H9 (cell line): ENCODE measurements at regions not wholly inside any gene's neighbourhood (a gene's known extent, or its start where the extent isn't known, plus 50 kb on each side); places are given as distances from the start of the nearest gene placed in this dataset.

ENCODE experiments used
- DNase-seq: peaks from one replicate; pipeline ENCODE4 v3.0.0-alpha.2; 2017
- H2AFZ ChIP-seq: one replicate; pipeline ENCODE4 v1.6.1; 2013; ENCODE audit warnings: mild to moderate bottlenecking, low read length, control low read depth, moderate library complexity
- H2AK5ac ChIP-seq: 2 replicates; pipeline ENCODE4 v1.6.1; 2013; ENCODE audit warnings: low read length, control low read depth, mixed read lengths; ENCODE audit not compliant: insufficient read length
- H2BK120ac ChIP-seq: one replicate; pipeline ENCODE4 v1.6.1; 2013; ENCODE audit warnings: low read depth, mild to moderate bottlenecking, low read length, control low read depth, inconsistent platforms; ENCODE audit not compliant: poor library complexity, severe bottlenecking
- H2BK12ac ChIP-seq: 2 replicates; pipeline ENCODE4 v1.6.1; 2013; ENCODE audit warnings: low read length, control low read depth, mixed read lengths, low read depth; ENCODE audit not compliant: insufficient read length
- H2BK15ac ChIP-seq: 2 replicates; pipeline ENCODE4 v1.6.1; 2013; ENCODE audit warnings: low read depth, low read length, control low read depth
- H2BK20ac ChIP-seq: one replicate; pipeline ENCODE4 v1.6.1; 2013; ENCODE audit warnings: low read depth, mild to moderate bottlenecking, low read length, control low read depth, inconsistent platforms; ENCODE audit not compliant: poor library complexity, severe bottlenecking
- H2BK5ac ChIP-seq: 2 replicates; pipeline ENCODE4 v1.6.1; 2013; ENCODE audit warnings: low read length, control low read depth, mixed read lengths; ENCODE audit not compliant: insufficient read length
- H3K14ac ChIP-seq: 2 replicates; pipeline ENCODE4 v1.6.1; 2013; ENCODE audit warnings: low read length, control low read depth; ENCODE audit not compliant: insufficient read depth
- H3K18ac ChIP-seq: 2 replicates; pipeline ENCODE4 v1.6.1; 2013; ENCODE audit warnings: low read depth, mild to moderate bottlenecking, mixed read lengths, low read length, control low read depth; ENCODE audit not compliant: insufficient read length
- H3K23ac ChIP-seq: 2 replicates; pipeline ENCODE4 v1.6.1; 2013; ENCODE audit warnings: low read length, control low read depth, mixed read lengths, low read depth; ENCODE audit not compliant: insufficient read length
- H3K23me2 ChIP-seq: 2 replicates; pipeline ENCODE4 v1.6.1; 2013; ENCODE audit warnings: low read depth, mild to moderate bottlenecking, mixed read lengths, low read length, control low read depth; ENCODE audit not compliant: insufficient read length, poor library complexity, severe bottlenecking
- H3K27ac ChIP-seq: 2 replicates; pipeline ENCODE4 v1.5.1; 2013; ENCODE audit warnings: low read length, control low read depth, mixed read lengths, low read depth; ENCODE audit not compliant: insufficient read length
- H3K27me3 ChIP-seq: 2 replicates; pipeline ENCODE4 v1.6.1; 2013; ENCODE audit warnings: low read length, control low read depth, inconsistent platforms; ENCODE audit not compliant: insufficient read depth
- H3K4ac ChIP-seq: 2 replicates; pipeline ENCODE4 v1.6.1; 2013; ENCODE audit warnings: low read depth, mild to moderate bottlenecking, control low read depth, inconsistent platforms, low read length, moderate library complexity
- H3K4me1 ChIP-seq: 2 replicates; pipeline ENCODE4 v1.6.1; 2013; ENCODE audit warnings: low read length, control low read depth, inconsistent platforms; ENCODE audit not compliant: insufficient read depth
- H3K4me2 ChIP-seq: 2 replicates; pipeline ENCODE4 v1.6.1; 2013; ENCODE audit warnings: low read length, control low read depth, mixed read lengths; ENCODE audit not compliant: insufficient read length, insufficient read depth
- H3K56ac ChIP-seq: 2 replicates; pipeline ENCODE4 v1.6.1; 2013; ENCODE audit warnings: low read depth, mild to moderate bottlenecking, mixed read lengths, low read length, control low read depth; ENCODE audit not compliant: insufficient read length
- H3K79me1 ChIP-seq: 2 replicates; pipeline ENCODE4 v1.6.1; 2013; ENCODE audit warnings: low read depth, mild to moderate bottlenecking, moderate library complexity, low read length, control low read depth, inconsistent platforms; ENCODE audit not compliant: insufficient read depth, poor library complexity, severe bottlenecking
- H3K79me2 ChIP-seq: 2 replicates; pipeline ENCODE4 v1.6.1; 2013; ENCODE audit warnings: low read length, control low read depth, inconsistent platforms; ENCODE audit not compliant: insufficient read depth
- H3K9ac ChIP-seq: 2 replicates; pipeline ENCODE4 v1.6.1; 2013; ENCODE audit warnings: low read length, control low read depth, mixed read lengths; ENCODE audit not compliant: insufficient read length; ENCODE audit errors: extremely low read depth
- H3K9me3 ChIP-seq: one replicate; pipeline ENCODE4 v1.6.1; 2013; ENCODE audit warnings: low read depth, low read length, inconsistent platforms; ENCODE audit not compliant: control insufficient read depth
- H3T11ph ChIP-seq: one replicate; pipeline ENCODE4 v1.6.1; 2013; ENCODE audit warnings: mild to moderate bottlenecking, low read length, control low read depth, inconsistent platforms
- H4K20me1 ChIP-seq: one replicate; pipeline ENCODE4 v1.6.1; 2013; ENCODE audit not compliant: control insufficient read depth, insufficient read length, insufficient read depth
- H4K5ac ChIP-seq: 2 replicates; pipeline ENCODE4 v1.6.1; 2013; ENCODE audit warnings: low read depth, mild to moderate bottlenecking, mixed read lengths, low read length, control low read depth; ENCODE audit not compliant: insufficient read length
- H4K8ac ChIP-seq: replicated peaks from 2 replicates; pipeline ENCODE4 v1.6.1; 2013; ENCODE audit warnings: low read length, control low read depth, mixed read lengths, low read depth; ENCODE audit not compliant: insufficient read length
- H4K91ac ChIP-seq: 2 replicates; pipeline ENCODE4 v1.6.1; 2013; ENCODE audit warnings: low read depth, mild to moderate bottlenecking, moderate library complexity, mixed read lengths, low read length, control low read depth; ENCODE audit not compliant: insufficient read length
- H3K27ac Mint-ChIP-seq, 3 experiments: 2 replicates in 2 of 3; 3 replicates in 1 of 3; pipeline ENCODE4 v1.8.0; 2020 to 2021; ENCODE audit warnings: mixed read lengths in 3 of 3, mild to moderate bottlenecking in 1 of 3, moderate library complexity in 1 of 3
- H3K27me3 Mint-ChIP-seq: 2 replicates; pipeline ENCODE4 v1.8.0; 2021; ENCODE audit warnings: low read depth, mild to moderate bottlenecking, moderate library complexity, mixed read lengths
- H3K36me3 Mint-ChIP-seq, 3 experiments: 2 replicates in 2 of 3; 3 replicates in 1 of 3; pipeline ENCODE4 v1.8.0; 2020 to 2021; ENCODE audit warnings: low read depth in 3 of 3, mixed read lengths in 3 of 3; ENCODE audit not compliant: insufficient read depth in 1 of 3
- H3K4me1 Mint-ChIP-seq, 2 experiments: 2 replicates each; pipeline ENCODE4 v1.8.0; 2020; ENCODE audit warnings: mixed read lengths in 2 of 2
- H3K4me3 Mint-ChIP-seq, 2 experiments: 2 replicates in 1 of 2; 3 replicates in 1 of 2; pipeline ENCODE4 v1.8.0; 2020 to 2021; ENCODE audit warnings: mild to moderate bottlenecking in 2 of 2, mixed read lengths in 2 of 2, moderate library complexity in 1 of 2
- H3K9me3 Mint-ChIP-seq, 2 experiments: 2 replicates in 1 of 2; 3 replicates in 1 of 2; pipeline ENCODE4 v1.8.0; 2020; ENCODE audit warnings: mild to moderate bottlenecking in 2 of 2, mixed read lengths in 2 of 2, moderate library complexity in 1 of 2
- WGBS: extraction: QIAGEN DNeasy Blood & Tissue Kit; methylation state at CpG from one replicate; pipeline ENCODE4 v1.1.7; 2013; ENCODE audit warnings: missing lambda C conversion rate, low lambda C conversion rate, mixed read lengths; ENCODE audit not compliant: insufficient read length; ENCODE audit errors: extremely low coverage; 5-methylcytosine and 5-hydroxymethylcytosine counted together
- TF ChIP-seq, protein P1 (sequence below): fragments of 200-600 bp; sonication (generic); conservative IDR thresholded peaks from 3 replicates; pipeline ENCODE4 v1.8.0; 2021; ENCODE audit warnings: antibody characterized with exemption, mild to moderate bottlenecking

DNA sequence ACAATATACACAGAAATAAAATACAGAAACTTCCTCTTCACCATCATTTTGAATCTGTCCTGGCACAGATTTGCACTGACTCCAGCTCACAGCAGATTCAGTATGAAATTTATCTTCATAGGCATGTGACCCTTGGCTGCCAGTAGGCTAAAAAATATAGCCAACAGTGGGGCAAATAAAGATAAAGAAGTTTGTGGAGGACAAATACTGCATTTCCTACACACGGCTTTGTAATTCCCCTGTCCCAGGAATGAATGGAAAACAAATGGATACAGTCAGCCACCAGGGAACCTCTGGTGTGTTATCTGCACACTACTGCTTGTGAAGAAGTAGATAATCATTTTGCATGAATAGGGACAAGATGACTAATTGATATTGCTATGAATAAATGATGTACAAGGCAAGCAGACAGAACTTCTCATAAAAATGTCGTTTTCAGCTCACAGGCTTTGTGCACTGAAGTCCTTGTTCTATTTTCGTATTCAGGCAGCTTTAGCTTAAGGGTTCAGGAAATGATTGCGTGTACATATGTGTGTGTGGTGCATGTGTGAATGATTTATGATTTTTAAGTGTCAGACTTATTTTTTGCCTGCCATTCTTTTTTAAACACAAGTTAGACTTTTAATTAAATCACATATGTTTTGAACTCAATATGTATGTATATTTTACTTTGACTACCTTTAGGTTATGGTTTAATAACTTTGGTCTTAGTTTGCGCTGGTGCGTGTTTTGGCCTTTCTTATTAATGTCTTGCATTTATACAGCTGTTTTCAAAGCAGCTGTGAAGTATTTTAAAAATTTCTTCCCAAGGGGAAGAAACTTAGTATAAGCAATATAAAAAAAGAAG lies 543.8 kb upstream of the JAG1 start:
- WGBS = no CpG with 5 or more reads among the region's 6 CpGs
- H2BK5ac ChIP-seq = no peak overlapping the region
- DNase-seq = no peak
- H3K27ac Mint-ChIP-seq = no peak overlapping the region; a peak in 1 of 7 replicates
- no peak overlapping the region for H2AK5ac ChIP-seq
- no peaks in the 10 kb centered on the region for H3K79me2 ChIP-seq
- H3K14ac ChIP-seq = no peak overlapping the region
- no peaks in the 10 kb centered on the region for H3K9me3 Mint-ChIP-seq
- no peaks in the 10 kb centered on the region for H3K27me3 Mint-ChIP-seq
- no peak overlapping the region for H3K18ac ChIP-seq
- H3K79me1 ChIP-seq = no peaks in the 10 kb centered on the region
- TF ChIP-seq, protein P1, sequence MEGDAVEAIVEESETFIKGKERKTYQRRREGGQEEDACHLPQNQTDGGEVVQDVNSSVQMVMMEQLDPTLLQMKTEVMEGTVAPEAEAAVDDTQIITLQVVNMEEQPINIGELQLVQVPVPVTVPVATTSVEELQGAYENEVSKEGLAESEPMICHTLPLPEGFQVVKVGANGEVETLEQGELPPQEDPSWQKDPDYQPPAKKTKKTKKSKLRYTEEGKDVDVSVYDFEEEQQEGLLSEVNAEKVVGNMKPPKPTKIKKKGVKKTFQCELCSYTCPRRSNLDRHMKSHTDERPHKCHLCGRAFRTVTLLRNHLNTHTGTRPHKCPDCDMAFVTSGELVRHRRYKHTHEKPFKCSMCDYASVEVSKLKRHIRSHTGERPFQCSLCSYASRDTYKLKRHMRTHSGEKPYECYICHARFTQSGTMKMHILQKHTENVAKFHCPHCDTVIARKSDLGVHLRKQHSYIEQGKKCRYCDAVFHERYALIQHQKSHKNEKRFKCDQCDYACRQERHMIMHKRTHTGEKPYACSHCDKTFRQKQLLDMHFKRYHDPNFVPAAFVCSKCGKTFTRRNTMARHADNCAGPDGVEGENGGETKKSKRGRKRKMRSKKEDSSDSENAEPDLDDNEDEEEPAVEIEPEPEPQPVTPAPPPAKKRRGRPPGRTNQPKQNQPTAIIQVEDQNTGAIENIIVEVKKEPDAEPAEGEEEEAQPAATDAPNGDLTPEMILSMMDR = no peak
- no peak overlapping the region for H4K8ac ChIP-seq
- H3K4me2 ChIP-seq = no peak overlapping the region
- H3K4me3 Mint-ChIP-seq = no peak overlapping the region
- H2BK120ac ChIP-seq = no peak overlapping the region
- H3K23me2 ChIP-seq = no peaks in the 10 kb centered on the region
- H3K4me1 ChIP-seq = no peaks in the 10 kb centered on the region
- no peak overlapping the region for H2BK15ac ChIP-seq
- no peak overlapping the region for H4K5ac ChIP-seq
- no peak overlapping the region for H2BK12ac ChIP-seq
- no peaks in the 10 kb centered on the region for H4K20me1 ChIP-seq
- H3K9me3 ChIP-seq = no peaks in the 10 kb centered on the region
- no peak overlapping the region for H2BK20ac ChIP-seq
- H3K23ac ChIP-seq = no peak overlapping the region
- H3K27me3 ChIP-seq = no peaks in the 10 kb centered on the region; the same call in 1 of the 2 replicates
- H2AFZ ChIP-seq = no peak overlapping the region
- H3K9ac ChIP-seq = no peak overlapping the region
- H3K4me1 Mint-ChIP-seq = peaks cover 5 to 6% of the 10 kb centered on the region in 2 experiments
- H3K4ac ChIP-seq = no peak overlapping the region
- H3K27ac ChIP-seq = no peak overlapping the region
- no peak overlapping the region for H3T11ph ChIP-seq
- H4K91ac ChIP-seq = no peak overlapping the region
- H3K56ac ChIP-seq = no peak overlapping the region
- no peaks in the 10 kb centered on the region for H3K36me3 Mint-ChIP-seq
